H1 (cell line): ENCODE measurements at regions not wholly inside any gene's neighbourhood (a gene's known extent, or its start where the extent isn't known, plus 50 kb on each side); places are given as distances from the start of the nearest gene placed in this dataset.

Source experiments
- CTCF ChIA-PET: fragments of 300-600 bp; sonication (Branson Sonifier 250); formaldehyde crosslinking; loops from one replicate; lab custom pipeline; 2021; ENCODE audit not compliant: partially characterized antibody; lab: Charles Lee
- POLR2A ChIA-PET: fragments of 300-600 bp; sonication (Branson Sonifier 250); formaldehyde crosslinking; loops from one replicate; lab custom pipeline; 2021; ENCODE audit warnings: inconsistent platforms; ENCODE audit not compliant: partially characterized antibody; lab: Charles Lee
- DNase-seq, 2 experiments: peaks; one replicate each; pipeline versions ENCODE4 v3.0.0 to v3.0.0-alpha.2; 2010 to 2022; ENCODE audit warnings: low spot score in 2 of 2, low read depth in 1 of 2, mixed read lengths in 1 of 2
- FAIRE-seq: peaks from 2 replicates; lab custom pipeline; 2011; peaks lifted over from hg19 to GRCh38; lab: Jason Lieb, UNC
- H2AFZ ChIP-seq: 2 replicates; pipeline ENCODE4 v1.8.1; 2012; ENCODE audit warnings: low read length, inconsistent platforms
- H2AK5ac ChIP-seq: 2 replicates; pipeline ENCODE4 v1.6.1; 2013; ENCODE audit warnings: low read depth, low read length
- H2BK120ac ChIP-seq: replicated peaks from 2 replicates; pipeline ENCODE3; 2013; ENCODE audit warnings: low read depth, low read length, inconsistent platforms
- H2BK12ac ChIP-seq: 2 replicates; pipeline ENCODE4 v1.6.1; 2013; ENCODE audit warnings: low read depth, low read length
- H2BK15ac ChIP-seq: 2 replicates; pipeline ENCODE4 v1.6.1; 2013; ENCODE audit warnings: low read length
- H2BK20ac ChIP-seq: 2 replicates; pipeline ENCODE4 v1.6.1; 2013; ENCODE audit warnings: low read length
- H2BK5ac ChIP-seq: 2 replicates; pipeline ENCODE4 v1.6.1; 2013; ENCODE audit warnings: low read depth, low read length
- H3K14ac ChIP-seq: 2 replicates; pipeline ENCODE4 v1.6.1; 2013; ENCODE audit warnings: inconsistent platforms; ENCODE audit not compliant: insufficient read length
- H3K18ac ChIP-seq: 2 replicates; pipeline ENCODE4 v1.6.1; 2013; ENCODE audit warnings: low read length; ENCODE audit errors: extremely low read depth
- H3K23ac ChIP-seq: 2 replicates; pipeline ENCODE4 v1.6.1; 2013; ENCODE audit warnings: inconsistent platforms; ENCODE audit not compliant: insufficient read length
- H3K23me2 ChIP-seq: 2 replicates; pipeline ENCODE4 v1.6.1; 2013; ENCODE audit warnings: low read depth, low read length
- H3K27ac ChIP-seq: 2 replicates; pipeline ENCODE4 v1.6.1; 2011; ENCODE audit warnings: low read depth, low read length, inconsistent platforms
- H3K27me3 ChIP-seq, 4 experiments: replicated peaks in 1 of 4; 1 replicate in 1 of 4; 2 replicates in 3 of 4; pipeline versions ENCODE4 v1.6.1 to v1.8.1; 2011 to 2013; ENCODE audit warnings: low read length in 3 of 4, mild to moderate bottlenecking in 3 of 4, inconsistent platforms in 2 of 4, mixed read lengths in 2 of 4, moderate library complexity in 1 of 4; ENCODE audit not compliant: control insufficient read depth in 3 of 4, insufficient read depth in 3 of 4; ENCODE audit errors: extremely low read depth in 1 of 4
- H3K36me3 ChIP-seq, 4 experiments: 2 replicates each; pipeline versions ENCODE4 v1.6.1 to v1.8.1; 2011 to 2013; ENCODE audit warnings: mild to moderate bottlenecking in 4 of 4, low read length in 3 of 4, moderate library complexity in 2 of 4, control low read depth in 1 of 4, inconsistent platforms in 1 of 4; ENCODE audit not compliant: insufficient read depth in 4 of 4, control insufficient read depth in 2 of 4
- H3K4ac ChIP-seq: replicated peaks from 2 replicates; pipeline ENCODE3; 2013; ENCODE audit warnings: low read length, low read depth, mixed read lengths, inconsistent platforms; ENCODE audit not compliant: insufficient read length
- H3K4me1 ChIP-seq, 4 experiments: replicated peaks in 1 of 4; 1 replicate in 1 of 4; 2 replicates in 3 of 4; pipeline versions ENCODE4 v1.6.1 to v1.8.1; 2011 to 2013; ENCODE audit warnings: low read length in 3 of 4, inconsistent platforms in 2 of 4, mixed read lengths in 1 of 4; ENCODE audit not compliant: insufficient read depth in 4 of 4, control insufficient read depth in 3 of 4
- H3K4me2 ChIP-seq, 2 experiments: 2 replicates each; pipeline versions ENCODE4 v1.6.1 to v1.8.1; 2011 to 2013; ENCODE audit warnings: low read depth in 2 of 2, low read length in 2 of 2, control low read depth in 1 of 2, inconsistent platforms in 1 of 2, mild to moderate bottlenecking in 1 of 2; ENCODE audit not compliant: insufficient read depth in 1 of 2
- H3K4me3 ChIP-seq, 4 experiments: fragments of 200-600, 300-600 bp in 1 of 4; sonication (generic), shearing (Covaris generic), sonication (Bioruptor Twin) in 1 of 4; 2 replicates each; pipeline versions ENCODE4 v1.5.1 to v1.8.1; 2011 to 2016; ENCODE audit warnings: low read length in 4 of 4, low read depth in 3 of 4, control low read depth in 2 of 4, inconsistent platforms in 2 of 4, mild to moderate bottlenecking in 2 of 4, mixed read lengths in 1 of 4, moderate library complexity in 1 of 4; ENCODE audit not compliant: insufficient read depth in 2 of 4; ENCODE audit errors: extremely low read depth in 1 of 4
- H3K56ac ChIP-seq: replicated peaks from 2 replicates; pipeline ENCODE3; 2013; ENCODE audit warnings: low read depth, mild to moderate bottlenecking, mixed read lengths, low read length, inconsistent platforms; ENCODE audit not compliant: insufficient read length
- H3K79me1 ChIP-seq: 2 replicates; pipeline ENCODE4 v1.6.1; 2013; ENCODE audit warnings: low read depth, low read length, control low read depth
- H3K79me2 ChIP-seq, 2 experiments: 2 replicates each; pipeline versions ENCODE4 v1.6.1 to v1.8.1; 2012 to 2013; ENCODE audit warnings: low read length in 2 of 2, mild to moderate bottlenecking in 2 of 2, inconsistent platforms in 1 of 2; ENCODE audit not compliant: insufficient read depth in 2 of 2, control insufficient read depth in 1 of 2
- H3K9ac ChIP-seq, 4 experiments: replicated peaks in 1 of 4; 1 replicate in 1 of 4; 2 replicates in 3 of 4; pipeline versions ENCODE4 v1.6.1 to v1.8.1; 2011 to 2013; ENCODE audit warnings: low read depth in 3 of 4, low read length in 3 of 4, control low read depth in 2 of 4, mild to moderate bottlenecking in 2 of 4, moderate library complexity in 2 of 4, inconsistent platforms in 1 of 4; ENCODE audit errors: extremely low read depth in 1 of 4
- H3K9me3 ChIP-seq, 2 experiments: 2 replicates each; pipeline versions ENCODE4 v1.6.1 to v1.8.1; 2012 to 2013; ENCODE audit warnings: mild to moderate bottlenecking in 2 of 2, moderate library complexity in 2 of 2, control low read depth in 1 of 2, inconsistent platforms in 1 of 2, low read depth in 1 of 2, low read length in 1 of 2, mixed read lengths in 1 of 2; ENCODE audit not compliant: insufficient read depth in 2 of 2
- H4K20me1 ChIP-seq, 2 experiments: replicated peaks in 1 of 2; 2 replicates each; pipeline versions ENCODE3 to v1.8.1; 2011 to 2013; ENCODE audit warnings: inconsistent platforms in 2 of 2, low read length in 2 of 2, mild to moderate bottlenecking in 1 of 2; ENCODE audit not compliant: insufficient read depth in 2 of 2, control insufficient read depth in 1 of 2
- H4K5ac ChIP-seq: 2 replicates; pipeline ENCODE4 v1.6.1; 2013; ENCODE audit warnings: low read length, low read depth, mixed read lengths, inconsistent platforms; ENCODE audit not compliant: insufficient read length
- H4K8ac ChIP-seq: 2 replicates; pipeline ENCODE4 v1.8.0; 2013; ENCODE audit warnings: mild to moderate bottlenecking, moderate library complexity, low read length, inconsistent platforms; ENCODE audit not compliant: insufficient read depth; ENCODE audit errors: extremely low read depth
- H4K91ac ChIP-seq: replicated peaks from 2 replicates; pipeline ENCODE3; 2013; ENCODE audit warnings: low read length, mixed read lengths, inconsistent platforms; ENCODE audit not compliant: insufficient read length
- ATF3 ChIP-seq: IDR thresholded peaks from 2 replicates; pipeline ENCODE4 v1.6.1; 2011; ENCODE audit warnings: low read depth, mild to moderate bottlenecking, low read length; ENCODE audit not compliant: insufficient read depth
- BACH1 ChIP-seq: IDR thresholded peaks from 2 replicates; pipeline ENCODE4 v1.6.1; 2012; ENCODE audit warnings: low read length, improper control_type of control experiment
- EP300 ChIP-seq, 2 experiments: IDR thresholded peaks; 1 replicate in 1 of 2; 2 replicates in 1 of 2; pipeline ENCODE4 v1.6.1; 2011 to 2012; ENCODE audit warnings: low read depth in 2 of 2, low read length in 2 of 2, mild to moderate bottlenecking in 2 of 2, borderline replicate concordance in 1 of 2, inconsistent platforms in 1 of 2, moderate library complexity in 1 of 2
- MAX ChIP-seq: IDR thresholded peaks from 2 replicates; pipeline ENCODE4 v1.6.1; 2012; ENCODE audit warnings: inconsistent platforms
- NRF1 ChIP-seq: IDR thresholded peaks from 2 replicates; pipeline ENCODE4 v1.6.1; 2011; ENCODE audit warnings: mild to moderate bottlenecking, low read depth, low read length, improper control_type of control experiment
- TBP ChIP-seq: IDR thresholded peaks from 2 replicates; pipeline ENCODE4 v1.6.1; 2011; ENCODE audit warnings: low read depth, low read length, improper control_type of control experiment
- TEAD4 ChIP-seq: IDR thresholded peaks from 2 replicates; pipeline ENCODE4 v1.6.1; 2012; ENCODE audit warnings: low read depth, low read length, inconsistent platforms, mixed read lengths
- WGBS, 2 experiments: shearing (Covaris generic) in 1 of 2; methylation state at CpG; one replicate each; pipeline versions ENCODE4 v1.1.6 to v1.1.7; 2013 to 2015; ENCODE audit warnings: low lambda C conversion rate in 2 of 2, mixed read lengths in 2 of 2, inconsistent platforms in 1 of 2, low coverage in 1 of 2, missing lambda C conversion rate in 1 of 2; ENCODE audit not compliant: insufficient replicate concordance in 2 of 2, insufficient coverage in 1 of 2, insufficient read length in 1 of 2; ENCODE audit errors: extremely low coverage in 1 of 2, missing lambda C conversion rate in 1 of 2; 5-methylcytosine and 5-hydroxymethylcytosine counted together

- Histone ChIP-seq H2BK120ac (no peak overlapping the region), H3K27ac (no peak overlapping the region), H3K79me1 (no peaks in the 10 kb centered on the region), H4K8ac (no peak overlapping the region), H3K4me3 (no peak overlapping the region), H3K23ac (no peak overlapping the region), H3K4ac (no peak overlapping the region), H2AK5ac (no peak overlapping the region), H3K9me3 (no peaks in the 10 kb centered on the region), H3K79me2 (no peaks in the 10 kb centered on the region), H4K20me1 (no peaks in the 10 kb centered on the region), H2BK12ac (no peak overlapping the region)
- no peak for DNase-seq
- TF ChIP-seq ATF3 (no peak), MAX (no peak), EP300 (IDR thresholded peaks at IDR 0.05; ENCODE audit: borderline replicate concordance in 1 of 2, low read depth in 2 of 2, low read length in 2 of 2) (no peak), TEAD4 (no peak), TBP (no peak), BACH1 (no peak), NRF1 (no peak)
- TF ChIP-seq, all 59 proteins: peak for 0
- Histone ChIP-seq H3K18ac (no peak overlapping the region), H3K9ac (no peak overlapping the region), H3K23me2 (no peaks in the 10 kb centered on the region), H4K5ac (no peak overlapping the region), H2AFZ (no peak overlapping the region), H3K27me3 (no peaks in the 10 kb centered on the region), H2BK20ac (no peak overlapping the region), H2BK15ac (no peak overlapping the region), H3K56ac (no peak overlapping the region), H3K36me3 (no peaks in the 10 kb centered on the region), H3K4me1 (no peaks in the 10 kb centered on the region), H2BK5ac (no peak overlapping the region), H3K14ac (no peak overlapping the region), H3K4me2 (no peak overlapping the region), H4K91ac (no peak overlapping the region)
- no peak for FAIRE-seq
- ChIA-PET POLR2A (interaction anchor here (1.6 kb wide), 1 partner anchor 12 kb away, joined by 3 read pairs; no protein-coding TSS in a partner anchor), CTCF (interaction anchor here (0.5 to 1.4 kb wide), 3 partner anchors 12 to 42 kb away, joined by 3 to 5 read pairs (median 3); no protein-coding TSS in a partner anchor)
- WGBS, 2 experiments = 94% methylated on average over 5 of the region's 5 CpGs; no CpG with 5 or more reads in 1 of the 2 experiments
Observed at GRCh38 chr3:159926573-159926972, 62.1 kb upstream of the IL12A start.
